CD4-positive, CD25-positive, alpha-beta regulatory T cell (primary cell): ENCODE measurements at regions not wholly inside any gene's neighbourhood (a gene's known extent, or its start where the extent isn't known, plus 50 kb on each side); places are given as distances from the start of the nearest gene placed in this dataset.
"Not testable (repeated sequence)": the region's sequence is repeated elsewhere in the genome, so short reads cannot be mapped to it uniquely, and the experiment has no call there.

Source experiments
- ATAC-seq, 2 donors: fragments of 150-1000 bp; cut with Tn5 transposase; one replicate each; pipeline ENCODE4 v1.10.0; 2021; ENCODE audit warnings: low read depth in 2 of 2, moderate number of reproducible peaks in 2 of 2, moderate library complexity in 1 of 2
- DNase-seq, 3 donors: peaks; one replicate each; pipeline versions ENCODE4 v3.0.0 to v3.0.0-alpha.2; 2012 to 2022; ENCODE audit warnings: mixed read lengths in 1 of 3
- H3K27ac ChIP-seq: one replicate; pipeline ENCODE4 v1.7.0; 2013; ENCODE audit warnings: mild to moderate bottlenecking, low read length; ENCODE audit not compliant: insufficient read depth, poor library complexity, severe bottlenecking
- H3K27me3 ChIP-seq: one replicate; pipeline ENCODE4 v1.7.0; 2013; ENCODE audit warnings: low read length; ENCODE audit not compliant: control insufficient read depth, insufficient read depth
- H3K36me3 ChIP-seq: one replicate; pipeline ENCODE4 v1.7.0; 2013; ENCODE audit warnings: mild to moderate bottlenecking, low read length, moderate library complexity; ENCODE audit not compliant: control insufficient read depth, insufficient read depth
- H3K4me1 ChIP-seq: 2 replicates; pipeline ENCODE4 v1.7.0; 2013; ENCODE audit warnings: mild to moderate bottlenecking, low read length; ENCODE audit not compliant: insufficient read depth, control insufficient read depth, poor library complexity, severe bottlenecking
- H3K4me3 ChIP-seq: one replicate; pipeline ENCODE4 v1.7.0; 2013; ENCODE audit warnings: low read depth, mild to moderate bottlenecking, low read length, moderate library complexity
- H3K9me3 ChIP-seq, 2 experiments: 1 replicate in 1 of 2; 2 replicates in 1 of 2; pipeline ENCODE4 v1.7.0; 2013; ENCODE audit warnings: low read length in 2 of 2, mild to moderate bottlenecking in 1 of 2, moderate library complexity in 1 of 2; ENCODE audit not compliant: control insufficient read depth in 2 of 2
- H3K27ac Mint-ChIP-seq, 3 donors: one replicate each; pipeline ENCODE4 v1.8.0; 2020 to 2022; ENCODE audit warnings: mild to moderate bottlenecking in 3 of 3, mixed read lengths in 3 of 3, moderate library complexity in 2 of 3
- H3K27me3 Mint-ChIP-seq: one replicate; pipeline ENCODE4 v1.8.0; 2022; ENCODE audit warnings: mild to moderate bottlenecking, mixed read lengths
- H3K36me3 Mint-ChIP-seq: one replicate; pipeline ENCODE4 v1.8.0; 2020; ENCODE audit warnings: mixed read lengths
- H3K4me1 Mint-ChIP-seq, 4 donors: one replicate each; pipeline ENCODE4 v1.8.0; 2020 to 2022; ENCODE audit warnings: mixed read lengths in 4 of 4, mild to moderate bottlenecking in 1 of 4
- H3K4me3 Mint-ChIP-seq, 4 donors: one replicate each; pipeline ENCODE4 v1.8.0; 2020 to 2022; ENCODE audit warnings: mild to moderate bottlenecking in 4 of 4, mixed read lengths in 4 of 4, moderate library complexity in 3 of 4
- H3K9me3 Mint-ChIP-seq, 7 donors: one replicate each; pipeline ENCODE4 v1.8.0; 2020 to 2022; ENCODE audit warnings: mixed read lengths in 7 of 7, mild to moderate bottlenecking in 3 of 7, moderate library complexity in 2 of 7

GRCh38 chr11:3485737-3486136, 106.8 kb upstream of the ZNF195 start:
- not testable (repeated sequence) for H3K4me3 Mint-ChIP-seq, H3K27ac ChIP-seq, H3K9me3 Mint-ChIP-seq, H3K4me1 ChIP-seq, ATAC-seq, H3K27ac Mint-ChIP-seq, H3K36me3 Mint-ChIP-seq, DNase-seq, H3K27me3 ChIP-seq, H3K4me3 ChIP-seq, H3K4me1 Mint-ChIP-seq, H3K9me3 ChIP-seq, H3K36me3 ChIP-seq
- H3K27me3 Mint-ChIP-seq = peaks cover 16% of the 10 kb centered on the region

- not testable (repeated sequence) for H3K27me3 ChIP-seq, H3K4me1 Mint-ChIP-seq, H3K9me3 ChIP-seq, H3K36me3 ChIP-seq, H3K4me3 Mint-ChIP-seq, H3K9me3 Mint-ChIP-seq, H3K27ac Mint-ChIP-seq, H3K36me3 Mint-ChIP-seq, ATAC-seq, H3K4me1 ChIP-seq, DNase-seq, H3K4me3 ChIP-seq, H3K27ac ChIP-seq
- H3K27me3 Mint-ChIP-seq = peaks cover 14% of the 10 kb centered on the region
Measured at GRCh38 chr11:3476937-3477885, 98.3 kb upstream of the ZNF195 start.

GRCh38 chr11:3476084-3476936, 97.4 kb upstream of the ZNF195 start:
- H3K27me3 ChIP-seq, H3K4me3 Mint-ChIP-seq, H3K4me1 Mint-ChIP-seq, H3K4me3 ChIP-seq, ATAC-seq, H3K27ac ChIP-seq, DNase-seq, H3K9me3 Mint-ChIP-seq, H3K9me3 ChIP-seq, H3K4me1 ChIP-seq, H3K27ac Mint-ChIP-seq, H3K36me3 Mint-ChIP-seq, H3K36me3 ChIP-seq: not testable (repeated sequence)
- H3K27me3 Mint-ChIP-seq = peaks cover 14% of the 10 kb centered on the region

GRCh38 chr11:3468963-3469362, 90.0 kb upstream of the ZNF195 start:
- not testable (repeated sequence) for H3K36me3 ChIP-seq, H3K4me1 Mint-ChIP-seq, H3K4me1 ChIP-seq, DNase-seq, H3K9me3 Mint-ChIP-seq, H3K27ac ChIP-seq, ATAC-seq, H3K27me3 Mint-ChIP-seq, H3K4me3 Mint-ChIP-seq, H3K9me3 ChIP-seq, H3K36me3 Mint-ChIP-seq, H3K27me3 ChIP-seq, H3K4me3 ChIP-seq
- H3K27ac Mint-ChIP-seq = peak overlapping the region in 1 of 3 donors; percentile 85

GRCh38 chr11:3467599-3467998, 88.7 kb upstream of the ZNF195 start:
- not testable (repeated sequence) for H3K36me3 Mint-ChIP-seq, H3K36me3 ChIP-seq, H3K4me1 ChIP-seq, H3K4me3 ChIP-seq, H3K27ac Mint-ChIP-seq, H3K4me3 Mint-ChIP-seq, H3K9me3 ChIP-seq, H3K27me3 Mint-ChIP-seq, H3K27ac ChIP-seq, DNase-seq, H3K27me3 ChIP-seq, ATAC-seq, H3K9me3 Mint-ChIP-seq, H3K4me1 Mint-ChIP-seq

- H3K4me3 Mint-ChIP-seq = peak overlapping the region in 2 of 4 donors; percentile 1 to 53
- H3K27me3 ChIP-seq, H3K4me1 ChIP-seq, H3K9me3 Mint-ChIP-seq, H3K36me3 Mint-ChIP-seq, H3K9me3 ChIP-seq, H3K27ac ChIP-seq, H3K36me3 ChIP-seq, DNase-seq, ATAC-seq: not testable (repeated sequence)
- peak overlapping the region in 1 of 3 donors; percentile 22 for H3K27ac Mint-ChIP-seq
- peaks cover 0 to 10% (median 1%) of the 10 kb centered on the region in 4 donors for H3K4me1 Mint-ChIP-seq
- H3K27me3 Mint-ChIP-seq = peaks cover 41% of the 10 kb centered on the region
- H3K4me3 ChIP-seq = peak overlapping the region; percentile 32
Measured at GRCh38 chr11:3455666-3456065, 76.7 kb upstream of the ZNF195 start.

GRCh38 chr11:3454844-3455243, 75.9 kb upstream of the ZNF195 start:
- peaks cover 36% of the 10 kb centered on the region for H3K27me3 Mint-ChIP-seq
- H3K27me3 ChIP-seq, H3K36me3 ChIP-seq, H3K9me3 ChIP-seq, H3K27ac ChIP-seq, ATAC-seq, H3K9me3 Mint-ChIP-seq, H3K4me3 ChIP-seq, H3K27ac Mint-ChIP-seq, H3K36me3 Mint-ChIP-seq, H3K4me1 ChIP-seq: not testable (repeated sequence)
- H3K4me3 Mint-ChIP-seq = peak overlapping the region in 2 of 4 donors; percentile 39 to 58
- peaks cover 0 to 10% (median 1%) of the 10 kb centered on the region in 4 donors for H3K4me1 Mint-ChIP-seq
- DNase-seq = peak; percentile 31 to 62 (median 57)
